ENCODE measurements at regions not wholly inside any gene's neighbourhood (a gene's known extent, or its start where the extent isn't known, plus 50 kb on each side); places are given as distances from the start of the nearest gene placed in this dataset.

DNA sequence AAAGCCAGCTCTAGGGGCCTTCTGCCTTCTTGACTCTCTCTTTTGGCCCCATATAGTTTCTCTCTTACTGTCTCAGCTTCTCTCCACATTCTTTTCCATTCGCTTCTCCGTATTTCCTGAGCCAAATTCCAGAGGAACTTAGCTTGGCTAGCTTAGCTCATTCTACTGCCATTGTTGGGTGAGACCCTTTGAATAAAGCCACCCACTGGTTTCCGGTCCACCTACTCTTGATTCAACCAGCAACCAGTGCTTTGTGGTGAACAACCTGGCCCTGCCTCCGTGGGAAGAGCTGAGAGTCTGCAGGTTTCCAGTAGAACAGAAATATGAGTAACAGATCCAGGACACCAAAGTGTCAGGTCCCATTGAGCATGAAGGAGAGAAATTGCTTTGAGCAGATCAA is 81.3 kb upstream of the ARHGAP20 start:
- TF ChIP-seq, protein P1, sequence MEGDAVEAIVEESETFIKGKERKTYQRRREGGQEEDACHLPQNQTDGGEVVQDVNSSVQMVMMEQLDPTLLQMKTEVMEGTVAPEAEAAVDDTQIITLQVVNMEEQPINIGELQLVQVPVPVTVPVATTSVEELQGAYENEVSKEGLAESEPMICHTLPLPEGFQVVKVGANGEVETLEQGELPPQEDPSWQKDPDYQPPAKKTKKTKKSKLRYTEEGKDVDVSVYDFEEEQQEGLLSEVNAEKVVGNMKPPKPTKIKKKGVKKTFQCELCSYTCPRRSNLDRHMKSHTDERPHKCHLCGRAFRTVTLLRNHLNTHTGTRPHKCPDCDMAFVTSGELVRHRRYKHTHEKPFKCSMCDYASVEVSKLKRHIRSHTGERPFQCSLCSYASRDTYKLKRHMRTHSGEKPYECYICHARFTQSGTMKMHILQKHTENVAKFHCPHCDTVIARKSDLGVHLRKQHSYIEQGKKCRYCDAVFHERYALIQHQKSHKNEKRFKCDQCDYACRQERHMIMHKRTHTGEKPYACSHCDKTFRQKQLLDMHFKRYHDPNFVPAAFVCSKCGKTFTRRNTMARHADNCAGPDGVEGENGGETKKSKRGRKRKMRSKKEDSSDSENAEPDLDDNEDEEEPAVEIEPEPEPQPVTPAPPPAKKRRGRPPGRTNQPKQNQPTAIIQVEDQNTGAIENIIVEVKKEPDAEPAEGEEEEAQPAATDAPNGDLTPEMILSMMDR (IDR thresholded peaks at IDR 0.05), result no peak
- H3K36me3 Mint-ChIP-seq (ENCODE audit: unreplicated experiment), result no peaks in the 10 kb centered on the region
- H3K9me3 Mint-ChIP-seq (ENCODE audit: unreplicated experiment), result no peaks in the 10 kb centered on the region
- DNase-seq (ENCODE audit: extremely low spot score, unreplicated experiment), result no peak
- no peak overlapping the region for H3K4me3 Mint-ChIP-seq (ENCODE audit: unreplicated experiment)
- H3K27ac Mint-ChIP-seq (ENCODE audit: unreplicated experiment), result no peak overlapping the region
- H3K27me3 Mint-ChIP-seq (ENCODE audit: unreplicated experiment), result peaks cover 16% of the 10 kb centered on the region
- H3K4me1 Mint-ChIP-seq (ENCODE audit: unreplicated experiment), result no peaks in the 10 kb centered on the region

DNA sequence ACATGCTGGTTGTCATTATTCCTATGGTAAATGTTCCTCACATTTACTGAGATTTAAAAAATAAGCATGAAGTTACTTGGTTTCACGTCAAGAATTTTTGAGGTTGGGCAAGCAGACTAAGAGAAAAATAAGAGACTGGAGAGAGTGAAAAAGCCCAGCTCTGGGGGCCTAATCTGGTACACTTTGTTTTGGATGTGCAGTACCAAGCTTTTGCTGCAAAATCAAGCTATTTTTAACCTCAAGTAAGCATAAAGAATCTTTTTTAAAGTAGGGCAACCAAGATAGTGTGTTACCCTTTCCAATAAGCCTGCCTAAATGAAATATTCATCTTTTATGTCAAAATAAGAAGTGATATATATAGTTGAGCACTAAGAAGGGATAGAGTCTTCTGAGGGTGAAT is 79.4 kb upstream of the ARHGAP20 start:
- Mint-ChIP-seq H3K27ac (ENCODE audit: unreplicated experiment) (no peak overlapping the region), H3K27me3 (ENCODE audit: unreplicated experiment) (peaks cover 28% of the 10 kb centered on the region), H3K4me1 (ENCODE audit: unreplicated experiment) (no peaks in the 10 kb centered on the region), H3K9me3 (ENCODE audit: unreplicated experiment) (no peaks in the 10 kb centered on the region), H3K36me3 (ENCODE audit: unreplicated experiment) (no peaks in the 10 kb centered on the region), H3K4me3 (ENCODE audit: unreplicated experiment) (no peak overlapping the region)
- DNase-seq (ENCODE audit: extremely low spot score, unreplicated experiment), result no peak
- TF ChIP-seq, protein P1 (IDR thresholded peaks at IDR 0.05), result no peak

DNA sequence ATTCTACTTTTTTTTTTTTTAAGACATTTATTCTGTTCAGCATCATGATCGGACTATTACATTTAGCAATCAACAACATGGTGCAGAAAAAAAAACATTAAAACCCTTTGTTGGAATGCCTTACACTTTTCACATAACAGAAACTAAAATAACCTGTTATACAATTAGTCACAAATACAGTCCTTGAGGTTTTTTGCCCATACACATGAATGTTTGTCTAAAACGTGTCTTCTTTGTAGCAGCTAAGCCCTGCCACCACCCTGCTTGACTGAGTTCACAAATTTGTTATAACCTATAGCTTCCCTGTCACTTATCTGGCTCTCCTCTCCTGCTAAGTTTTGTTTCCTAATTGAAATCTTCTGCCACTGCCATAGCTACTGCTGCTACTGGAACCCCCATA is 75.4 kb upstream of the ARHGAP20 start:
- TF ChIP-seq, protein P1 (IDR thresholded peaks at IDR 0.05), result no peak
- Mint-ChIP-seq H3K4me1 (ENCODE audit: unreplicated experiment) (peaks cover 6% of the 10 kb centered on the region), H3K36me3 (ENCODE audit: unreplicated experiment) (no peaks in the 10 kb centered on the region), H3K27me3 (ENCODE audit: unreplicated experiment) (peaks cover 19% of the 10 kb centered on the region), H3K4me3 (ENCODE audit: unreplicated experiment) (no peak overlapping the region), H3K27ac (ENCODE audit: unreplicated experiment) (no peak overlapping the region), H3K9me3 (ENCODE audit: unreplicated experiment) (no peaks in the 10 kb centered on the region)
- no peak for DNase-seq (ENCODE audit: extremely low spot score, unreplicated experiment)

DNA sequence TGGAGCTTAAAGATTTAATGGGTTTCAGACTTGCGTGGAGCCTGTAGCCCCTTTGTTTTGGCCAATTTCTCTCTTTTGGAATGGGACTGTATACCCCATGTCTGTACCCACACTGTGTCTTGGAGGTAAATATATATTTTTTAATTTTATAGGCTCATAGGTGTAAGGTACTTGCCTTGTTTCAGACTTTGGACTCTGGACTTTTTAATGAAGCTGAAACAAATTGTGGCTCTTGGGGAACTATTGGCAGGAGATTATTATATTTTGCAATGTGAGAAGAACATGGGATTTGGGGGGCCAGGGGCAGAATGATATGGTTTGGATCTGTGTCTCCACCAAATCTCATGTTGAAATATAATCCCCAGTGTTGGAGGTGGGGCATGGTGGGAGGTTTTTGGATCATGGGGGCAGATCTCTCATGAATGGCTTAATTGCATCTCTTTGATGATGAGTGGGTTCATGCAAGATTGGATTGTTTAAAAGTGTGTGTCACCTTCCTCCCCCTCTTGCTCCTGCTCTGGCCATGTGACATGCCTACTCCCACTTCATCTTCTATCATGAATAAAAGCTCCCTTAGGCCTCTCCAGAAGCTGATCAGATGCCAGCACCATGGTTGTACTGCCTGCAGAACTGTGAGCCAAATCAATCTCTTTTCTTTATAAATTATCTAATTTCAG is 74.1 kb upstream of the ARHGAP20 start:
- Mint-ChIP-seq H3K27me3 (ENCODE audit: unreplicated experiment) (peaks cover 16% of the 10 kb centered on the region), H3K4me3 (ENCODE audit: unreplicated experiment) (no peak overlapping the region), H3K36me3 (ENCODE audit: unreplicated experiment) (no peaks in the 10 kb centered on the region), H3K4me1 (ENCODE audit: unreplicated experiment) (peaks cover 13% of the 10 kb centered on the region), H3K9me3 (ENCODE audit: unreplicated experiment) (no peaks in the 10 kb centered on the region), H3K27ac (ENCODE audit: unreplicated experiment) (no peak overlapping the region)
- TF ChIP-seq, protein P1 (IDR thresholded peaks at IDR 0.05), result no peak
- DNase-seq (ENCODE audit: extremely low spot score, unreplicated experiment), result no peak

DNA sequence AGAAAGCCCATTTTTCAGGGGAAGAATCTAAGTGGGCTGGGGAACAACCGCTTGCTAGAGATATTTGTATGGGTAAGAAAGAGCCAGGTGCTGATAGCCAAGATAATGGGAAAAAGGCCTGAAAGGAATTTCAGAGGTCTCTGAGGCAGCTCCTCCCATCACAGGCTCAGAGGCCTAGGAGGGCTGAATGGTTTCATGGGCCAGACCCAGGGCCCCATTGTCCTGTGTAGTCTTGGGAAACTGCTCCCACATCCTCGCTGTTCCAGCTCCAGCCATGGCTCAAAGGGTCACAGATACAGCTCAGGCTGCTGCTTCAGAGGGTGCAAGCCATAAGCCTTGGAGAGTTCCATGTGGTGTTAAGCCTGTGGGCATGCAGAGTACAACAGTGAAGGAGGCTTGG is 73.2 kb upstream of the ARHGAP20 start:
- Mint-ChIP-seq H3K36me3 (ENCODE audit: unreplicated experiment) (no peaks in the 10 kb centered on the region), H3K9me3 (ENCODE audit: unreplicated experiment) (no peaks in the 10 kb centered on the region), H3K4me3 (ENCODE audit: unreplicated experiment) (no peak overlapping the region), H3K27me3 (ENCODE audit: unreplicated experiment) (peaks cover 15% of the 10 kb centered on the region), H3K4me1 (ENCODE audit: unreplicated experiment) (peaks cover 13% of the 10 kb centered on the region), H3K27ac (ENCODE audit: unreplicated experiment) (no peak overlapping the region)
- TF ChIP-seq, protein P1 (IDR thresholded peaks at IDR 0.05), result no peak
- no peak for DNase-seq (ENCODE audit: extremely low spot score, unreplicated experiment)
